Trophoblast cell (in vitro differentiated cells and primary cell): ENCODE measurements at regions not wholly inside any gene's neighbourhood (a gene's known extent, or its start where the extent isn't known, plus 50 kb on each side); places are given as distances from the start of the nearest gene placed in this dataset.

Experiments used
- DNase-seq, 2 donors: peaks; one replicate each; pipeline ENCODE4 v3.0.0-alpha.2; 2016
- H2AFZ ChIP-seq: 2 replicates; pipeline ENCODE4 v1.6.1; 2013; ENCODE audit warnings: low read length, moderate library complexity, mild to moderate bottlenecking; ENCODE audit not compliant: insufficient read depth, poor library complexity
- H2AK5ac ChIP-seq: 2 replicates; pipeline ENCODE4 v1.6.1; 2013; ENCODE audit warnings: mild to moderate bottlenecking, low read length
- H2BK120ac ChIP-seq: 2 replicates; pipeline ENCODE4 v1.6.1; 2013; ENCODE audit warnings: low read length, mild to moderate bottlenecking, moderate library complexity; ENCODE audit not compliant: insufficient read depth, poor library complexity
- H2BK12ac ChIP-seq: 2 replicates; pipeline ENCODE4 v1.6.1; 2013; ENCODE audit warnings: mild to moderate bottlenecking, low read length, moderate library complexity
- H2BK5ac ChIP-seq: 2 replicates; pipeline ENCODE4 v1.6.1; 2013; ENCODE audit warnings: low read length, low read depth, moderate library complexity, mild to moderate bottlenecking; ENCODE audit not compliant: poor library complexity
- H3K14ac ChIP-seq: 2 replicates; pipeline ENCODE4 v1.6.1; 2013; ENCODE audit warnings: mild to moderate bottlenecking, low read length
- H3K18ac ChIP-seq: 2 replicates; pipeline ENCODE4 v1.6.1; 2013; ENCODE audit warnings: mild to moderate bottlenecking, low read length
- H3K23ac ChIP-seq: 2 replicates; pipeline ENCODE4 v1.6.1; 2013; ENCODE audit warnings: low read length
- H3K27ac ChIP-seq: 2 replicates; pipeline ENCODE4 v1.5.1; 2013; ENCODE audit warnings: low read depth, mild to moderate bottlenecking, inconsistent platforms, low read length, moderate library complexity
- H3K27me3 ChIP-seq: 2 replicates; pipeline ENCODE4 v1.6.1; 2013; ENCODE audit warnings: inconsistent platforms, mild to moderate bottlenecking, low read length, moderate library complexity; ENCODE audit not compliant: insufficient read depth
- H3K36me3 ChIP-seq, 2 experiments: 1 replicate in 1 of 2; 2 replicates in 1 of 2; pipeline ENCODE4 v1.6.1; 2013; ENCODE audit warnings: low read length in 2 of 2, mild to moderate bottlenecking in 2 of 2, moderate library complexity in 1 of 2; ENCODE audit not compliant: insufficient read depth in 2 of 2, control insufficient read depth in 1 of 2
- H3K4ac ChIP-seq: 2 replicates; pipeline ENCODE4 v1.6.1; 2013; ENCODE audit warnings: low read depth, mild to moderate bottlenecking, low read length, moderate library complexity
- H3K4me1 ChIP-seq, 2 experiments: 1 replicate in 1 of 2; 2 replicates in 1 of 2; pipeline ENCODE4 v1.6.1; 2013; ENCODE audit warnings: low read length in 2 of 2, mild to moderate bottlenecking in 2 of 2, moderate library complexity in 1 of 2; ENCODE audit not compliant: insufficient read depth in 2 of 2, control insufficient read depth in 1 of 2
- H3K4me2 ChIP-seq: 2 replicates; pipeline ENCODE4 v1.6.1; 2013; ENCODE audit warnings: inconsistent platforms, mild to moderate bottlenecking, low read length, moderate library complexity
- H3K4me3 ChIP-seq: 2 replicates; pipeline ENCODE4 v1.5.1; 2013; ENCODE audit warnings: mild to moderate bottlenecking, low read depth, low read length, inconsistent platforms
- H3K79me1 ChIP-seq: one replicate; pipeline ENCODE4 v1.6.1; 2013; ENCODE audit warnings: low read length
- H3K79me2 ChIP-seq: 2 replicates; pipeline ENCODE4 v1.6.1; 2013; ENCODE audit warnings: low read length, mild to moderate bottlenecking; ENCODE audit not compliant: control insufficient read depth, insufficient read depth, poor library complexity
- H3K9ac ChIP-seq: 2 replicates; pipeline ENCODE4 v1.6.1; 2013; ENCODE audit warnings: mild to moderate bottlenecking, low read length
- H3K9me3 ChIP-seq: 2 replicates; pipeline ENCODE4 v1.6.1; 2013; ENCODE audit warnings: low read depth, mild to moderate bottlenecking, control low read depth, inconsistent platforms, low read length; ENCODE audit not compliant: insufficient read depth
- H4K12ac ChIP-seq: 2 replicates; pipeline ENCODE4 v1.6.1; 2013; ENCODE audit warnings: low read depth, mild to moderate bottlenecking, low read length, moderate library complexity
- H4K8ac ChIP-seq: 2 replicates; pipeline ENCODE4 v1.6.1; 2013; ENCODE audit warnings: low read depth, mild to moderate bottlenecking, low read length, moderate library complexity
- H4K91ac ChIP-seq: one replicate; pipeline ENCODE4 v1.6.1; 2013; ENCODE audit warnings: low read depth, mild to moderate bottlenecking, low read length, moderate library complexity
- whole genome bisulfite sequencing: extraction: QIAGEN DNeasy Blood & Tissue Kit; methylation state at CpG from one replicate; pipeline ENCODE4 v1.1.7; 2013; ENCODE audit warnings: missing lambda C conversion rate; ENCODE audit not compliant: insufficient read length, insufficient coverage; ENCODE audit errors: extremely low coverage; 5-methylcytosine and 5-hydroxymethylcytosine counted together

- no peak overlapping the region for H3K4ac ChIP-seq
- H2AFZ ChIP-seq: no peak overlapping the region
- H2BK120ac ChIP-seq: no peak overlapping the region
- H3K4me3 ChIP-seq: no peak overlapping the region
- no peak overlapping the region for H3K27ac ChIP-seq
- H3K4me2 ChIP-seq: no peak overlapping the region
- no peaks in the 10 kb centered on the region for H3K79me1 ChIP-seq
- H3K4me1 ChIP-seq: no peaks in the 10 kb centered on the region
- no peak overlapping the region for H3K14ac ChIP-seq
- no peak overlapping the region for H4K91ac ChIP-seq
- no peak for DNase-seq
- no peak overlapping the region for H2BK12ac ChIP-seq
- no peak overlapping the region for H4K12ac ChIP-seq
- H3K36me3 ChIP-seq: no peaks in the 10 kb centered on the region
- H3K79me2 ChIP-seq: no peaks in the 10 kb centered on the region
- H4K8ac ChIP-seq: no peak overlapping the region
- no peak overlapping the region for H2AK5ac ChIP-seq
- H2BK5ac ChIP-seq: no peak overlapping the region
- no peaks in the 10 kb centered on the region for H3K9me3 ChIP-seq
- no peak overlapping the region for H3K9ac ChIP-seq
- no peaks in the 10 kb centered on the region for H3K27me3 ChIP-seq
- no peak overlapping the region for H3K18ac ChIP-seq
- no peak overlapping the region for H3K23ac ChIP-seq
Measured at GRCh38 chr9:109962215-109962614, 182.2 kb downstream of the PALM2AKAP2 start.

GRCh38 chr9:109963079-109963478 is 183.1 kb downstream of the PALM2AKAP2 start:
- Histone ChIP-seq H2BK12ac (no peak overlapping the region), H4K91ac (no peak overlapping the region), H4K8ac (no peak overlapping the region), H2BK5ac (no peak overlapping the region), H3K4me3 (no peak overlapping the region), H3K9me3 (no peaks in the 10 kb centered on the region), H3K23ac (no peak overlapping the region), H3K36me3 (no peaks in the 10 kb centered on the region), H3K79me1 (no peaks in the 10 kb centered on the region), H3K4me1 (no peaks in the 10 kb centered on the region), H3K9ac (no peak overlapping the region), H3K79me2 (no peaks in the 10 kb centered on the region), H3K4me2 (no peak overlapping the region), H2BK120ac (no peak overlapping the region), H4K12ac (no peak overlapping the region), H2AFZ (no peak overlapping the region), H3K4ac (no peak overlapping the region), H3K27ac (no peak overlapping the region), H3K18ac (no peak overlapping the region), H2AK5ac (no peak overlapping the region), H3K14ac (no peak overlapping the region), H3K27me3 (no peaks in the 10 kb centered on the region)
- no peak for DNase-seq
- WGBS: no CpG with 5 or more reads among the region's 2 CpGs

- Histone ChIP-seq H3K4me3 (no peak overlapping the region), H3K14ac (no peak overlapping the region), H2BK12ac (no peak overlapping the region), H2AK5ac (no peak overlapping the region), H3K79me2 (no peaks in the 10 kb centered on the region), H3K27ac (no peak overlapping the region), H3K23ac (no peak overlapping the region), H4K91ac (no peak overlapping the region), H3K9ac (no peak overlapping the region), H3K4ac (no peak overlapping the region), H3K18ac (no peak overlapping the region), H2BK120ac (no peak overlapping the region), H3K27me3 (no peaks in the 10 kb centered on the region), H3K79me1 (no peaks in the 10 kb centered on the region), H3K4me1 (no peaks in the 10 kb centered on the region), H2AFZ (no peak overlapping the region), H3K36me3 (no peaks in the 10 kb centered on the region), H3K9me3 (no peaks in the 10 kb centered on the region), H4K8ac (no peak overlapping the region), H3K4me2 (no peak overlapping the region), H2BK5ac (no peak overlapping the region), H4K12ac (no peak overlapping the region)
- DNase-seq: no peak
- WGBS: no CpG with 5 or more reads among the region's 13 CpGs
Measured at GRCh38 chr9:109966643-109967368, 186.8 kb downstream of the PALM2AKAP2 start.

DNA sequence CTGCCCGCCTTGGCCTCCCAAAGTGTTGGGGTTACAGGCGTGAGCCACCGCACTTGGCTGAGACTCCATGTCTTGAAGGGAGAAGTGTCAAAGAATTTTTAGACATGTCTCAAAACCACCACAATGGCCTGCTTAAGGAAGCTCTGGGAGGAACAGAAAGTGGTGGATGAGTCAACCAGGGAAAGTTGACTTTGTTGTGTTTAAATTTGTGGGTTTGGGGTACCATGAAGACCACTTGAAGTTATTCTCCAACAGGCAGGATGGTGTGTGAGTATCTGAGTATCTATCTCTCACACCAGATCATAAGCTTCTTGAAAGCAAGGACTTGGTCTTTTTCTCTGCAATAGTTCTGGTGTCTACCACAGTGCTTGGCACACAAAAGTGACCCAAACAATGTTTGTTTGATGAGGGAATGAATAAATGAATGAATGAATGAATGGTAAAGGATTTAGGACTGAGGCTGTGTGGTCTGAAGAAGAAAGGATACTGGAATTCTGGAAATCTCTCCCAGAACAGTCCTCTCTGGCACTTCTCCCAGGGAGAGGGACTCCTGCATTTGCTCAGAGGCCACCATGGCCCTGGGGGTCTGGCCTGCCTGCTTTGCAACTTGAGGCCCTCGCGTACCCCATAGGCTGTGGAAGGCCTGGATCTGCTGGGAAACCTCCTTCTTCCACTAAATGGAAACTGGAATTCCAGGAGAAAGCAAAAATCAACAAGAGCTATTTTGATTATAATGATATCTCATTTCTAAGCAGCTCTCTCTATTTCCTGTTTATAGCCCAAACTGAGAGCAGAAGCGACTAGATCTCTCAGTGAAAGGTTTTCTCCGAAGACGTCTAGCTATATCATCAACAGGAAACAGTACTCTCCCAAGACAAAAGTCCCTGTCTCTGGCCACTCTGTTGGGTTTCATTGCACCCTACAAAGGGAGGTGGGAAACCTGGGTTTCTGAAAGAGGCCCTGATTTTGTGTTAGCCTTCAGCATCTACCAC is 187.9 kb downstream of the PALM2AKAP2 start:
- no peak overlapping the region for H3K4ac ChIP-seq
- no peak overlapping the region for H3K9ac ChIP-seq
- no peak overlapping the region for H3K4me2 ChIP-seq

More for the DNA sequence above, 187.9 kb downstream of the PALM2AKAP2 start:
- H4K91ac ChIP-seq: no peak overlapping the region
- H3K4me1 ChIP-seq: no peaks in the 10 kb centered on the region
- H2AFZ ChIP-seq: no peak overlapping the region
- no peak overlapping the region for H3K23ac ChIP-seq
- no peaks in the 10 kb centered on the region for H3K79me1 ChIP-seq
- no peak overlapping the region for H2BK120ac ChIP-seq
- no peaks in the 10 kb centered on the region for H3K9me3 ChIP-seq
- no CpG with 5 or more reads among the region's 8 CpGs for WGBS
- no peak overlapping the region for H4K8ac ChIP-seq
- H4K12ac ChIP-seq: no peak overlapping the region
- no peak overlapping the region for H3K14ac ChIP-seq
- no peak overlapping the region for H2BK12ac ChIP-seq
- peak in 1 of 2 donors; percentile 14 for DNase-seq
- no peak overlapping the region for H3K27ac ChIP-seq
- no peak overlapping the region for H3K4me3 ChIP-seq
- H3K79me2 ChIP-seq: no peaks in the 10 kb centered on the region
- H3K18ac ChIP-seq: no peak overlapping the region
- no peaks in the 10 kb centered on the region for H3K36me3 ChIP-seq
- no peak overlapping the region for H2AK5ac ChIP-seq
- H3K27me3 ChIP-seq: no peaks in the 10 kb centered on the region
- H2BK5ac ChIP-seq: no peak overlapping the region
